Caco-2 (cell line): ENCODE measurements at regions not wholly inside any gene's neighbourhood (a gene's known extent, or its start where the extent isn't known, plus 50 kb on each side); places are given as distances from the start of the nearest gene placed in this dataset.

ENCODE experiments used
- BruUV-seq: library from RNA; stranded (reverse); fragments of 400-500 nt; replicated peaks from 2 replicates; lab custom pipeline; 2021; lab: Mats Ljungman, UMichigan
- CTCF ChIA-PET: fragments of 300-600 bp; sonication (Branson Sonifier 250); formaldehyde crosslinking; loops from one replicate; lab custom pipeline; 2022; ENCODE audit warnings: antibody characterized with exemption; lab: Charles Lee
- POLR2A ChIA-PET: fragments of 300-600 bp; sonication (Branson Sonifier 250); formaldehyde crosslinking; loops from one replicate; lab custom pipeline; 2022; ENCODE audit warnings: antibody characterized with exemption; lab: Charles Lee
- DNase-seq, 2 experiments: peaks; one replicate each; pipeline versions ENCODE4 v3.0.0 to v3.0.0-alpha.2; 2020 to 2022
- H3K27me3 ChIP-seq: replicated peaks from 2 replicates; pipeline ENCODE4 v1.6.0; 2011; ENCODE audit warnings: low read length; ENCODE audit not compliant: control insufficient read depth, insufficient read depth
- H3K36me3 ChIP-seq: 2 replicates; pipeline ENCODE4 v1.5.1; 2011; ENCODE audit warnings: low read length; ENCODE audit not compliant: control insufficient read depth, insufficient read depth
- H3K4me1 ChIP-seq: fragments of 250-450 bp; sonication (Bioruptor Pico); 2 replicates; pipeline ENCODE4 v1.5.1; 2020; ENCODE audit warnings: mild to moderate bottlenecking
- H3K4me3 ChIP-seq: 2 replicates; pipeline ENCODE4 v1.5.1; 2011; ENCODE audit warnings: low read depth, mild to moderate bottlenecking, control low read depth, low read length
- H3K9me3 ChIP-seq: fragments of 250-450 bp; sonication (Bioruptor Pico); 2 replicates; pipeline ENCODE4 v1.5.1; 2020; ENCODE audit warnings: mild to moderate bottlenecking, moderate library complexity
- H3K27ac Mint-ChIP-seq: one replicate; pipeline ENCODE4 v1.8.0; 2022; ENCODE audit warnings: mixed read lengths; ENCODE audit not compliant: unreplicated experiment
- H3K27me3 Mint-ChIP-seq: one replicate; pipeline ENCODE4 v1.8.0; 2022; ENCODE audit warnings: mixed read lengths; ENCODE audit not compliant: insufficient read depth, unreplicated experiment
- H3K36me3 Mint-ChIP-seq: one replicate; pipeline ENCODE4 v1.8.0; 2022; ENCODE audit warnings: mild to moderate bottlenecking, mixed read lengths; ENCODE audit not compliant: insufficient read depth, unreplicated experiment
- H3K4me1 Mint-ChIP-seq: one replicate; pipeline ENCODE4 v1.8.0; 2022; ENCODE audit warnings: low read depth, mixed read lengths; ENCODE audit not compliant: unreplicated experiment
- H3K4me3 Mint-ChIP-seq: one replicate; pipeline ENCODE4 v1.8.0; 2022; ENCODE audit warnings: mild to moderate bottlenecking, moderate library complexity, mixed read lengths; ENCODE audit not compliant: unreplicated experiment
- H3K9me3 Mint-ChIP-seq: one replicate; pipeline ENCODE4 v1.8.0; 2022; ENCODE audit warnings: mixed read lengths; ENCODE audit not compliant: unreplicated experiment
- CTCF ChIP-seq, 2 experiments: fragments of 200-600 bp in 1 of 2; IDR thresholded peaks; 1 replicate in 1 of 2; 2 replicates in 1 of 2; pipeline versions ENCODE4 v1.5.1 to v1.8.0; 2011 to 2022; ENCODE audit warnings: antibody characterized with exemption in 1 of 2, control low read depth in 1 of 2, inconsistent platforms in 1 of 2, low read depth in 1 of 2, low read length in 1 of 2, mild to moderate bottlenecking in 1 of 2, moderate library complexity in 1 of 2; ENCODE audit not compliant: insufficient read depth in 1 of 2, severe bottlenecking in 1 of 2, unreplicated experiment in 1 of 2
- intact Hi-C: fragments of 100-400 bp; cut with micrococcal nuclease; formaldehyde crosslinking; loops from one replicate; pipeline ENCODE4 v1.10.0; 2022; ENCODE audit not compliant: unreplicated experiment

- no peak for TF ChIP-seq CTCF (IDR thresholded peaks at IDR 0.05; ENCODE audit: insufficient read depth in 1 of 2, low read depth in 1 of 2, low read length in 1 of 2, severe bottlenecking in 1 of 2, unreplicated experiment in 1 of 2)
- intact Hi-C loops: no loop called here
- BruUV-seq: no TSS peak
- no peak overlapping the region for H3K4me3 ChIP-seq
- no peaks in the 10 kb centered on the region for H3K9me3 ChIP-seq
- ChIA-PET POLR2A (no interaction called here), CTCF (no interaction called here)
- H3K36me3 ChIP-seq: no peaks in the 10 kb centered on the region
- no peaks in the 10 kb centered on the region for H3K9me3 Mint-ChIP-seq
- H3K36me3 Mint-ChIP-seq: no peaks in the 10 kb centered on the region
- no peaks in the 10 kb centered on the region for H3K27me3 ChIP-seq
- no peak overlapping the region for H3K4me3 Mint-ChIP-seq
- H3K27ac Mint-ChIP-seq: no peak overlapping the region
- DNase-seq: no peak
- H3K27me3 Mint-ChIP-seq: peaks cover 3% of the 10 kb centered on the region
- no peaks in the 10 kb centered on the region for H3K4me1 Mint-ChIP-seq
- H3K4me1 ChIP-seq: peaks cover 7% of the 10 kb centered on the region
Measured at GRCh38 chr11:126123686-126124085, 61.0 kb upstream of the CDON start.

- H3K9me3 Mint-ChIP-seq: no peaks in the 10 kb centered on the region
- Histone ChIP-seq H3K4me1 (peaks cover 2% of the 10 kb centered on the region), H3K9me3 (no peaks in the 10 kb centered on the region), H3K4me3 (no peak overlapping the region), H3K36me3 (no peaks in the 10 kb centered on the region), H3K27me3 (no peaks in the 10 kb centered on the region)
- TF ChIP-seq CTCF (IDR thresholded peaks at IDR 0.05; ENCODE audit: insufficient read depth in 1 of 2, low read depth in 1 of 2, low read length in 1 of 2, severe bottlenecking in 1 of 2, unreplicated experiment in 1 of 2): no peak
- intact Hi-C loops: no loop called here
- no peaks in the 10 kb centered on the region for H3K36me3 Mint-ChIP-seq
- no peak overlapping the region for H3K27ac Mint-ChIP-seq
- no peaks in the 10 kb centered on the region for H3K4me1 Mint-ChIP-seq
- no peak overlapping the region for H3K4me3 Mint-ChIP-seq
- H3K27me3 Mint-ChIP-seq: peaks cover 3% of the 10 kb centered on the region
- BruUV-seq: no TSS peak
- ChIA-PET CTCF (no interaction called here), POLR2A (no interaction called here)
- no peak for DNase-seq
Measured at GRCh38 chr11:126122863-126123262, 60.2 kb upstream of the CDON start.

GRCh38 chr11:126121296-126121695 lies 58.6 kb upstream of the CDON start:
- no peaks in the 10 kb centered on the region for H3K36me3 Mint-ChIP-seq
- no peaks in the 10 kb centered on the region for H3K4me1 Mint-ChIP-seq
- intact Hi-C loops: no loop called here
- no peaks in the 10 kb centered on the region for H3K27me3 ChIP-seq
- no peak overlapping the region for H3K4me3 Mint-ChIP-seq
- TF ChIP-seq CTCF (IDR thresholded peaks at IDR 0.05; ENCODE audit: insufficient read depth in 1 of 2, low read depth in 1 of 2, low read length in 1 of 2, severe bottlenecking in 1 of 2, unreplicated experiment in 1 of 2): no peak
- no peaks in the 10 kb centered on the region for H3K36me3 ChIP-seq
- no peak for DNase-seq
- no peak overlapping the region for H3K4me3 ChIP-seq
- no TSS peak for BruUV-seq
- H3K9me3 Mint-ChIP-seq: no peaks in the 10 kb centered on the region
- peaks cover 3% of the 10 kb centered on the region for H3K27me3 Mint-ChIP-seq
- no peaks in the 10 kb centered on the region for H3K4me1 ChIP-seq
- H3K27ac Mint-ChIP-seq: no peak overlapping the region
- no peaks in the 10 kb centered on the region for H3K9me3 ChIP-seq
- ChIA-PET POLR2A (no interaction called here), CTCF (no interaction called here)
